ENCODE measurements at regions not wholly inside any gene's neighbourhood (a gene's known extent, or its start where the extent isn't known, plus 50 kb on each side); places are given as distances from the start of the nearest gene placed in this dataset.

DNA sequence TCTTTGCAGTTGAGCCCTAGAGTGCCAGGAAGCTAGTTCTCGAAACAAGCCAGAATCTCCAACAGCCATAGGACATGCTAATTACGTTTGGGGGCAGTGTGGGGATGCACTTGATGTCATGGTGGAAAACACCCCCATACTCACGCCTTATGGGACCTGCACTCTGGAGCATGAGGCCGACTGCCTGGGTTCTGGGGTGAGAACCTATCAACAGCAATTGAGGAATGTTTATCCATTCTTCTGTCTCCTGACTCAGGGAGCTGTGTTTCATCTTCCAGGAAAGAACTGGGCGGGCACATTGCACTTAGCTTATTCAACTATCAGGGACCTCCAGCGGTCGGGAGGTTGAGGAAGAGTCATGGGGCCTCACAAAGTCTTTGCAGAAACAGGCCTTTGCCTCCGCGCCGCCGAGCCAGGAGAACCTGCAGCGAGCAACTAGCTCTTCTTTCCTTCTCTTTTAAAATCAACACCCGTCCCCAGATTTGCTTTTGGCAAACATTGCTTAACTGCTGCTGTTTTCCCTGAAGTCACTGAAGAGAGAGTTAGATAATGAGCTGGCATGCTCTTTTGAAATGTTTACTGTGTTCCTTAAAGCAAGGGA lies 226.1 kb upstream of the DIO3 start:
- Mint-ChIP-seq H3K36me3 (ENCODE audit: low read depth) (no peaks in the 10 kb centered on the region), H3K4me3 (no peak overlapping the region), H3K4me1 (ENCODE audit: low read depth) (no peaks in the 10 kb centered on the region), H3K9me3 (no peaks in the 10 kb centered on the region), H3K27ac (no peak overlapping the region), H3K27me3 (peaks cover 60% of the 10 kb centered on the region)
- DNase-seq: no peak

DNA sequence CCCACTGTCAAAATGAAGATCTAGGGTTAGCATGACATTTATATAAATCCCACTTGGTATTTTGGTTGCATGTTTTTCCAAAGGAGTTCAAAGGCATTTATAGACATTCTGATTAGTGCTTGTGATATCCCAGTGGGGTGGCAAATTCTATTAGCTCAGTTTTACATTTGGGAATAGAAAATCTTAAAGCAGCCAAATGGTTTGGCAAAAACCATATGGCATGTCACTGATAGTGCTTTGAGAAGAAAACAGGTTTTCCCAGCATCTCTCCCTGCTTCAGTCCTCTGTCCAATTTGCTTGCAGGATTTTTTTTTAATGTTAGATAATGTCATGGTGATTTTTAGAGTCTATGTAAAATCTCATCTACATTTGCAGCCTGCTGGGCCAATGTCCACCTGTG lies 225.1 kb upstream of the DIO3 start:
- Mint-ChIP-seq H3K9me3 (no peaks in the 10 kb centered on the region), H3K4me1 (ENCODE audit: low read depth) (no peaks in the 10 kb centered on the region), H3K36me3 (ENCODE audit: low read depth) (no peaks in the 10 kb centered on the region), H3K4me3 (no peak overlapping the region), H3K27ac (no peak overlapping the region), H3K27me3 (peaks cover 68% of the 10 kb centered on the region)
- DNase-seq: no peak

DNA sequence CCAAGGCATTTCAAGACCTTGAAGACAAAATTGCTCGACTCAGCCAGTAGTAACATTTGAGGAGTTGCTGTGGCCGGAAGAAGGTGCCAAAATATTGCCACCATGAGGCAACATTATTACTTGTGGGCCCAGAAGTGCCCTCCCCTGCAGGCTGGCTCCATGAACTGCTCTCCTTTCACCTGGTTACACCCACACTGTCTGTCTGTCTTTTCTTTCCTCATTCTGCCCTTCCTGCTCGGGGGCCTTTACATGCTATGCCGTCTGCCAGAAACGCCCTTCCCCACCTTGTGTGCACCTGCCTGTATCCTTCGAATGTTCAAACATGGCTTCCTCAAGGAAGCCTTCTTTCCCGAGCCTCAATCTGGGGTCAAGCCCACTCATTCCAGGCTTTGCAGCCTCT lies 224.2 kb upstream of the DIO3 start:
- peaks cover 67% of the 10 kb centered on the region for H3K27me3 Mint-ChIP-seq
- H3K9me3 Mint-ChIP-seq: no peaks in the 10 kb centered on the region
- no peaks in the 10 kb centered on the region for H3K4me1 Mint-ChIP-seq (ENCODE audit: low read depth)
- no peak overlapping the region for H3K27ac Mint-ChIP-seq
- H3K4me3 Mint-ChIP-seq: no peak overlapping the region
- DNase-seq: no peak
- H3K36me3 Mint-ChIP-seq (ENCODE audit: low read depth): no peaks in the 10 kb centered on the region

DNA sequence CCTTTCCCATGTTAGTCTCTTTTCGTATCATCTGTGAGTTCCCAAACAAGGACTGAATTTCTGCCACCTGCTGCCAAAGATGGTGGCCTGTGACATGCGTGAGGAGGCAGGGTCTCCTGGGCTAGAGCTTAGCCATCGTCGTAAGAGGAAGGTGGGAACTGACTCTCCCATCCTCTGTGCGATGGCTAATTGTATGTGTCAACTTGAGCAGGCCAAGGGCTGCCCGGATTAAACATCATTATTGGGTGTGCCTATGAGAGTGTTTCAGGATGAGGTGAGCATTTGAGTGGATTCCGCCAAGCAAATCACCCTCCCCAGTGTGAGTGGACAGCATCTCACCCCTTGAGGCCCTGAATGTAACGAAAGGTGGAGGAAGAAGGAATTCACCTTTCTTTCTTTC lies 220.7 kb upstream of the DIO3 start:
- Mint-ChIP-seq H3K27me3 (peaks cover 62% of the 10 kb centered on the region), H3K27ac (no peak overlapping the region), H3K9me3 (no peaks in the 10 kb centered on the region), H3K36me3 (ENCODE audit: low read depth) (no peaks in the 10 kb centered on the region), H3K4me1 (ENCODE audit: low read depth) (no peaks in the 10 kb centered on the region), H3K4me3 (no peak overlapping the region)
- no peak for DNase-seq

DNA sequence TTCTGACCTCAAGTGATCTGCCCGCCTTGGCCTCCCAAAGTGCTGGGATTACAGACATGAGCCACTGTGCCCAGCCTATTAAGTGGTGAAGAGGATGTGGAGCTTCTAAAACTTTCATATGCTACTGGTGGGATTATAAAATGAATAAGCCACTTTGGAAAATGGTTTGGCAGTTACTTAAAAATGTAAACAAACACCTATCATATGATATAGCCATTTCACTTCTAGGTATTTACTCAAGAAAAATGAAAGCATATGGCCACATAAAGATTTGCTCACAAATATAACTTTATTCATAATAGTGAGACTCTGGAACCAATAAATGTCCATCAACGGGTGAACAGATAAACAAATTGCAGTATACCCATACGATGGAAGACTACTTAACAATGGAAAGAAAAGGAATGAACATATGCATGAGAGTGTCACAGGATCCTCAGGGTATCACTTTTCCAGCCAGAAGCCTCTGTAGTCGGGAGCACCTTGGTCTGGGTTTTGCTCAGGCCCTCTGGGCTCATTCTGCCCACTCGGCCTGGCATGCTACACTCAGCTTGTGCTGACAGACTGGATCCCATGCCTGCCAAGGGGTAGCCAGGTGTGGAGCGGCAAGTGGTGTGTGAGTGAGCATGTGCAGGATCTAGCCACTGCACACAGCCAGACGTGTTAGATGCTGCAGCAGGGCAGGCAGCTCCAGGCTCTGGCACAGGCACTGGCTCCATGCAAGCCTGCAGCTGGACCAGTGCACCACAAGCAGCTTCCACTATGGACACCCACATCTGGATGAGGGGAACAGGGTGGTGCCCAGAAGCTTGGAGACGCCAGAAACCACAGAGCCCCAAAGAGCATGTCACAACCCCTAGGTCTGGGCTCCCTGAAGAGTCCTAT lies 213.2 kb upstream of the DIO3 start:
- Mint-ChIP-seq H3K27me3 (peaks cover 10% of the 10 kb centered on the region), H3K9me3 (peaks cover 4% of the 10 kb centered on the region), H3K4me1 (ENCODE audit: low read depth) (no peaks in the 10 kb centered on the region), H3K4me3 (no peak overlapping the region), H3K27ac (no peak overlapping the region), H3K36me3 (ENCODE audit: low read depth) (no peaks in the 10 kb centered on the region)
- DNase-seq: no peak

DNA sequence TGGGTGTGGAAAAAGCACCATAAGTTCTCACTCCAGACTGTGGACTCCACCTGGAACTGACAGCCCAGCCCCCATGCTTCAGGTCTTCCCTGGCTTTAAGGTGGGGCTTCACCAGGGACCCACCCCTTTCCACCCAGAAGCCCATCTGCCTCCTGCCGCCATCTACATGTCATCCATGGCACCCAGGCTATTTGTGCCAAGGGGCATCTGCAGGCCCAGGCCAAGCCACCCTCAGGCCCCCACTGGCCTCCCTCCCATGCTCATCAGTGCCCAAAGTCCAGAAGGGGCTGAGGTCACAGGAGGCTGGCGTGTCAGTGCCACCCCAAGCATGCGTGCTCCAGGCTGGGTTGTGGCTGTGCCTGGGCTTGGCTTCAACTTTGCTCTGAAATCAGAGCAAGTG lies 212.2 kb upstream of the DIO3 start:
- Mint-ChIP-seq H3K9me3 (peaks cover 5% of the 10 kb centered on the region), H3K27me3 (peaks cover 1% of the 10 kb centered on the region), H3K27ac (no peak overlapping the region), H3K4me1 (ENCODE audit: low read depth) (no peaks in the 10 kb centered on the region), H3K4me3 (no peak overlapping the region), H3K36me3 (ENCODE audit: low read depth) (no peaks in the 10 kb centered on the region)
- DNase-seq: no peak

DNA sequence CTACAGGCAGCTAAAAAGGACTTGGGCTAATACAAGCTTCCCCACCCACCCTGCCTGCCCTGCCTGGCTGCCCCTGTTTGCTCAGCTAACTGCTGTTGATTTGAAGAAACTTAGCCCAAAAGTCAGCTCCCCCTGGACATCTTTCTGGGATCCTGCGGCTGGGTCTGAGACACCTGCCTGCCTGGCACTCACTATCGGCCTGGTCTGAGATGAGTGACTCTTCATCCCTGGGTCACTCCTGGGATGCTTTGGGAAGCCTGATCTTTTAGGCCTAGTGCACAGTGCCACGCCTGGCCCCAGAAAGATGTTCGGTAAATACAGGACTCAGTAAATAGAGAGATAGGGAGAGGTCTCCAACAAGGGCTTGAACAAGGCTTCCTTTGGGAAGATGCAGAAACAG lies 211.3 kb upstream of the DIO3 start:
- H3K4me1 Mint-ChIP-seq (ENCODE audit: low read depth): no peaks in the 10 kb centered on the region
- peaks cover 7% of the 10 kb centered on the region for H3K9me3 Mint-ChIP-seq
- no peak for DNase-seq
- no peak overlapping the region for H3K4me3 Mint-ChIP-seq
- H3K27ac Mint-ChIP-seq: no peak overlapping the region
- H3K27me3 Mint-ChIP-seq: peaks cover 2% of the 10 kb centered on the region
- no peaks in the 10 kb centered on the region for H3K36me3 Mint-ChIP-seq (ENCODE audit: low read depth)

DNA sequence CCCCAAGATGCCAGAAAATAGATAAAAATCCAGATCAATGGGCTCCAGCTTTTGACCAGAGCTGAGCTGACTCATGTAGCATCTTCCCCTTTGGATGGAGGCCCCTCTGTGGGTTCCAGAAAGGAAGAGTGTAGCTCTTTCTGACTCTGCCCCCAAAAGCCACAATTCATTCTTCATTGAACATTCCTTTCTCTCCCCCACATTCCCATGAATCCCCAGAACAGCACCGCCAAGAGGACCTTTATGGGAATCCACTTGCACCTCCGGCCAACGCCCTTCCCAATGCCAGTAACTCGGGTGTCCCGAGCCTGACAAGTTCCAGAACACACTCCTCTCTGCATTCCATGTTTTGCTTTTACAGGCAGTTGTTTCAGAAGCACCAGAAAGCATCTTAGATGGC lies 210.6 kb upstream of the DIO3 start:
- DNase-seq: no peak
- H3K9me3 Mint-ChIP-seq: peaks cover 7% of the 10 kb centered on the region
- peaks cover 9% of the 10 kb centered on the region for H3K27me3 Mint-ChIP-seq
- no peak overlapping the region for H3K4me3 Mint-ChIP-seq
- H3K4me1 Mint-ChIP-seq (ENCODE audit: low read depth): no peaks in the 10 kb centered on the region
- no peaks in the 10 kb centered on the region for H3K36me3 Mint-ChIP-seq (ENCODE audit: low read depth)
- no peak overlapping the region for H3K27ac Mint-ChIP-seq

DNA sequence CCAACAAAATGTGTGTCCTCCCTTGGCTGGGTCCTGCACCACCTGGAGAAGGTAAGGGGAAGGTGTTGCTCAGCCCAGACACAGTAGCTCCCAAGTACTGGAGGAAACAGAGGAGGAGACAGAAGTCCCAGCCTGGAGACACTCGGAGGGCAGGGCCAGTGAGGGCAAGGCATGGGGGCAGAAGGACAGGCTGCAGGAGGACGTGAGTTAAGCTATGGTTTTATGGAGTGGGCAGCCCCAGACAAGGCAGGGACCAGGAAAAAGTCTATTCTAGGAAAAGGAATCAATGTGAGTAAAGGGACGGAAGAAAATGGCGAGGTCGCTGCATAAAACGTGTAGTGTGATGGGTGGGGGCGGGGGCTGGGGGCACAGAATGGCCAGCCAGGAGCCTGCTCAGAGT lies 210.1 kb upstream of the DIO3 start:
- DNase-seq: no peak
- Mint-ChIP-seq H3K4me3 (no peak overlapping the region), H3K27ac (no peak overlapping the region), H3K27me3 (peaks cover 9% of the 10 kb centered on the region), H3K4me1 (ENCODE audit: low read depth) (no peaks in the 10 kb centered on the region), H3K9me3 (peaks cover 7% of the 10 kb centered on the region), H3K36me3 (ENCODE audit: low read depth) (no peaks in the 10 kb centered on the region)

DNA sequence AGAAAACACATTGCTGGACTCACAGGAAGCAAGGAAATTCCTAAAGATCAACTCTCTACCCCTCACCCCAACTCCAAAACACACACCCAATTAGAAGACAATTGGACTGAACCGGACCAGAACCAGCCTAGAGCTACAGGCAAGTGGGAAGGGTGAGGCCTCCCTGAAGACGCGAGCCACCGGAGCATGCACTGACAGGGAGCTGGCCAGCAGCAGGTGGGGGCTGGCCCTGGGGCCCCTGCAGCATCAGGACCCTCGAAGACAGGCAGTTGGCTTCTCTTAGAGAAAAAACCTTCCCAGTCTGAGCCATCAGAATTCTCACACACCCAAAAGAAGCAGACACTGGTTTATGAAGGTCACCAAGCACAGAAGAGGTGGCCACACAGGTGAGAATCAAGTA lies 209.5 kb upstream of the DIO3 start:
- DNase-seq: no peak
- Mint-ChIP-seq H3K27ac (no peak overlapping the region), H3K9me3 (peaks cover 7% of the 10 kb centered on the region), H3K27me3 (peaks cover 9% of the 10 kb centered on the region), H3K4me1 (ENCODE audit: low read depth) (no peaks in the 10 kb centered on the region), H3K4me3 (no peak overlapping the region), H3K36me3 (ENCODE audit: low read depth) (no peaks in the 10 kb centered on the region)

DNA sequence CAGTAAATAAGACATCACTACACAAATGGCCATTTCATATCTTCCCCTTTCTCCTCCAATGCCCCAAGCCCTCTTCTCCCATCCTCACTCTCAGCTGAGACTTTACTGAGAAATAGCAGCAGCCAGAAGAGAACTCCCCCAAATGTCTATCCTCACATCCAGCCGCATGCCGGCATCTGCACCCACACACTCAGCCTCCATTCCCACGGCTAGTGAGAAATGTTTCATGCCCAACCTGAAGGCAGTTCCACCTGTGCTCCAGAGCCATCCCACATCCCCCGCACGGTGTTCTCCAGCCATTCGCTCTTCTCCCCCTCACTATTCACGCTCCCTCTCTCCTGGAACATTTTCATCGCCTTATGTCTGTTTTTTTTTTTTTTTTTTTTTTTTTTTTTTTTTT lies 208.7 kb upstream of the DIO3 start:
- H3K36me3 Mint-ChIP-seq (ENCODE audit: low read depth): no peaks in the 10 kb centered on the region
- H3K27ac Mint-ChIP-seq: no peak overlapping the region
- H3K4me3 Mint-ChIP-seq: no peak overlapping the region
- no peaks in the 10 kb centered on the region for H3K4me1 Mint-ChIP-seq (ENCODE audit: low read depth)
- H3K9me3 Mint-ChIP-seq: peaks cover 7% of the 10 kb centered on the region
- H3K27me3 Mint-ChIP-seq: peaks cover 9% of the 10 kb centered on the region
- no peak for DNase-seq

DNA sequence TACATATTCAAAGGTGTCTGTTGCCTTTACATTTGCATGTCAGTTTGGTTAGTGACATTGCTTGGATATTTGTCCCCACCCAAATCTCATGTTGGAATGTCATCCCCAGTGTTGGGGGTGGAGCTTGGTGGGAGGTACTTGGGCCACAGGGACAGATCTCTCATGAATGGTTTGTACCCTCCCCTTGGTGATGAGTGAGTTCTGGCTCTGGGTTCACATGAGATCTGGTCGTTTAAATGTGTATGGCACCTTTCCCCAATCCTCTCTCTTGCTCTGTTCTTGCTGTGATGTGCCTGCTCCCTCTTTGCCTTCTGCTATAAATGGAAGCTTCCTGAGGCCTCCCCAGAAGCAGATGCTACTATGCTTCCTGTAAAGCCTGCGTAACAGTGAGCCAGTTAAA lies 207.9 kb upstream of the DIO3 start:
- H3K4me3 Mint-ChIP-seq: no peak overlapping the region
- H3K36me3 Mint-ChIP-seq (ENCODE audit: low read depth): no peaks in the 10 kb centered on the region
- no peaks in the 10 kb centered on the region for H3K4me1 Mint-ChIP-seq (ENCODE audit: low read depth)
- no peak for DNase-seq
- peaks cover 3% of the 10 kb centered on the region for H3K9me3 Mint-ChIP-seq
- no peak overlapping the region for H3K27ac Mint-ChIP-seq
- H3K27me3 Mint-ChIP-seq: peaks cover 9% of the 10 kb centered on the region

DNA sequence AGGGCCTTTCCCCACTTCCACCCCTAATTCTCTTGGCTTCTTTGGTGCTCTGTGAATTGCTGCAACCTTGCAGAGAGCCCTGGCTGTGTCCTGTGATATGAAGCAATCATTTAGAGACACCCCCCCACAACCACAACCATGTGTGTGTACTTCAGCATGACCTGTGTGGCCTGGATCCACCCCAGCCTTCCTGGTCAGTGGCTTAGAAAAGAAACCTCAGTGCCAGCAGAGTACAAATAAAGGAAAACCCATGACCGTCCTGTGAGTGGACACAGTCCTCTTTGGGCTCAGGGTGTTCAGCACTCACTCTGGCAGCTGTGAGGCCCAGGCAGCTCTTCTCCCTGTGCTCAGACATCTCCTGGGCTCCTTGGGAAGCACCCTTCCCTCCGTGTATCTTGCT lies 206.6 kb upstream of the DIO3 start:
- H3K9me3 Mint-ChIP-seq: peaks cover 3% of the 10 kb centered on the region
- no peak for DNase-seq
- H3K4me3 Mint-ChIP-seq: no peak overlapping the region

DNA sequence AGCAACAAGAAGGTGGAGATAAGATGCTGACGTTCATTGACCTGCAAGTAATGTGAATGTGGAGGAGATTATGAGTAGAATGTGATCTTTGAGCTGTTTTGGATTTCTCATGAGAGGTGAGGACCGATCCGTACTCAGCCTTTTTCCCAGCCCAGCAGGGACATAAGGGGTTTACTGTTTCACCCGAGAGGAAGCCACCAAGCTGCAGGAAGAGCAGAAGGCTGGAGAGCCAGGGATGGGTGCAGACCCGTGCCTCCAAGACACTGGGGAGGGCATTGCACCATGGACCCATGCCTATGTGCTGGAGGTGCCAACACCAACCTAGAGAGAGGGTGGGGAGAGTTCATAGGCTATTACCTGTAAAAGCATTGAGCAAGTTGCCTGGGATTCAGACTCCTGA lies 206.0 kb upstream of the DIO3 start:
- Mint-ChIP-seq H3K36me3 (ENCODE audit: low read depth) (no peaks in the 10 kb centered on the region), H3K4me1 (ENCODE audit: low read depth) (no peaks in the 10 kb centered on the region), H3K9me3 (peaks cover 3% of the 10 kb centered on the region), H3K27ac (no peak overlapping the region), H3K27me3 (peaks cover 19% of the 10 kb centered on the region), H3K4me3 (no peak overlapping the region)
- no peak for DNase-seq

More for the DNA sequence above, 206.6 kb upstream of the DIO3 start:
- Mint-ChIP-seq H3K36me3 (ENCODE audit: low read depth) (no peaks in the 10 kb centered on the region), H3K27ac (no peak overlapping the region), H3K27me3 (peaks cover 17% of the 10 kb centered on the region), H3K4me1 (ENCODE audit: low read depth) (no peaks in the 10 kb centered on the region)

DNA sequence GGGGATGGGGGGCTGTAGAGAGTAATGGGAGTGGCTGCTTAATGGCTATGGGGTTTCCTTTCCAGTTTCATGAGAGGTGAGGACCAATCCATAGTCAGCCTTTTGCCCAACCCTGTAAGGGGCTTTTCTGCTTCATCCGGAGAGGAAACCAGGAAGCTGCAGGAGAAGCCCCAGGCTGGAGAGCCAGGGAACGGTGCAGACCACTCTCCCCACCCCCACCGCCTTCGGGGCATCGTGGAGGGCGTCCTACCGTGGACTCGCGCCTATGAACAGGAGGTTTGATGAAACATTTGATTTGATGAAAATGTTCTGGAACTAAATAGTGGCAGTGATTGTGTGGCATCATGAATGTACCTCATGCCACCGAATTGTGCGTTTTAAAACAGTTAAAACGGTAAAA lies 204.3 kb upstream of the DIO3 start:
- no peak overlapping the region for H3K4me3 Mint-ChIP-seq
- H3K4me1 Mint-ChIP-seq (ENCODE audit: low read depth): no peaks in the 10 kb centered on the region
- no peaks in the 10 kb centered on the region for H3K36me3 Mint-ChIP-seq (ENCODE audit: low read depth)
- peaks cover 3% of the 10 kb centered on the region for H3K9me3 Mint-ChIP-seq
- peaks cover 19% of the 10 kb centered on the region for H3K27me3 Mint-ChIP-seq
- no peak for DNase-seq
- no peak overlapping the region for H3K27ac Mint-ChIP-seq
